Stomach (tissue), 4 donors: ENCODE measurements at regions not wholly inside any gene's neighbourhood (a gene's known extent, or its start where the extent isn't known, plus 50 kb on each side); places are given as distances from the start of the nearest gene placed in this dataset.

ENCODE experiments used
- EP300 ChIP-seq: sonication (generic); formaldehyde crosslinking; IDR thresholded peaks from one replicate; pipeline ENCODE4 v1.6.1; 2017; ENCODE audit warnings: antibody characterized with exemption
- POLR2AphosphoS5 ChIP-seq, 3 donors: sonication (generic); formaldehyde crosslinking; IDR thresholded peaks; one replicate each; pipeline ENCODE4 v1.6.1; 2016; ENCODE audit warnings: antibody characterized with exemption in 3 of 3
- TF ChIP-seq, protein P1 (sequence below), 7 experiments: fragments of 450-650 bp in 4 of 7; fragments of 200-600 bp in 3 of 7; sonication (generic) in 3 of 7; IDR thresholded peaks; one replicate each; pipeline ENCODE4 v1.5.1; 2016 to 2019; ENCODE audit warnings: antibody characterized with exemption in 7 of 7, control low read depth in 2 of 7, mild to moderate bottlenecking in 1 of 7

DNA sequence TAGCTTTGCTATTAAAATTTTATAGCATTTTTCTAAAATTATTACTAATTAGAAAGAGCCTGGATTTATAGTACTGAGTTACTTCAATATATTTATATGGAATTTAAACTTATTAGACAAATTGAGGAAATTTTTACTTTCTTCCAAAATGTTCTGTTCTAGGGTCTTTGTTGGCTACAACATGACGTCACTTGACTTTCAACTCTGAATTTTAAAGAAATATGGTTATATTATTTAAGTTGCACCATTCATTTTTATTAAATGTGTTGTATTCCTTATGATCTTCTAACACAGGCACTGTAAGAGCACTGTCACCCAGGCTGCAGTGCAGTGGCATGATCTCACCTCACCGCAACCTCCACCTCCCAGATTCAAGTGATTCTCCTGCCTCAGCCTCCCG, 119.4 kb upstream of the CYLC2 start:
- TF ChIP-seq EP300 = no peak
- TF ChIP-seq POLR2AphosphoS5 (IDR thresholded peaks at IDR 0.05) = no peak
- TF ChIP-seq, protein P1, sequence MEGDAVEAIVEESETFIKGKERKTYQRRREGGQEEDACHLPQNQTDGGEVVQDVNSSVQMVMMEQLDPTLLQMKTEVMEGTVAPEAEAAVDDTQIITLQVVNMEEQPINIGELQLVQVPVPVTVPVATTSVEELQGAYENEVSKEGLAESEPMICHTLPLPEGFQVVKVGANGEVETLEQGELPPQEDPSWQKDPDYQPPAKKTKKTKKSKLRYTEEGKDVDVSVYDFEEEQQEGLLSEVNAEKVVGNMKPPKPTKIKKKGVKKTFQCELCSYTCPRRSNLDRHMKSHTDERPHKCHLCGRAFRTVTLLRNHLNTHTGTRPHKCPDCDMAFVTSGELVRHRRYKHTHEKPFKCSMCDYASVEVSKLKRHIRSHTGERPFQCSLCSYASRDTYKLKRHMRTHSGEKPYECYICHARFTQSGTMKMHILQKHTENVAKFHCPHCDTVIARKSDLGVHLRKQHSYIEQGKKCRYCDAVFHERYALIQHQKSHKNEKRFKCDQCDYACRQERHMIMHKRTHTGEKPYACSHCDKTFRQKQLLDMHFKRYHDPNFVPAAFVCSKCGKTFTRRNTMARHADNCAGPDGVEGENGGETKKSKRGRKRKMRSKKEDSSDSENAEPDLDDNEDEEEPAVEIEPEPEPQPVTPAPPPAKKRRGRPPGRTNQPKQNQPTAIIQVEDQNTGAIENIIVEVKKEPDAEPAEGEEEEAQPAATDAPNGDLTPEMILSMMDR (IDR thresholded peaks at IDR 0.05) = no peak
